HCT116 (cell line): ENCODE measurements at regions not wholly inside any gene's neighbourhood (a gene's known extent, or its start where the extent isn't known, plus 50 kb on each side); places are given as distances from the start of the nearest gene placed in this dataset.

Experiments
- ATAC-seq: fragments of 200-7000 bp; cut with Tn5 transposase; 2 replicates; pipeline ENCODE4 v1.9.1; 2020; ENCODE audit warnings: mild to moderate bottlenecking, moderate library complexity
- BruUV-seq: library from RNA; stranded (reverse); fragments of 400-500 nt; replicated peaks from 2 replicates; lab custom pipeline; 2021; lab: Mats Ljungman, UMichigan
- CTCF ChIA-PET: fragments of 300-600 bp; sonication (Branson Sonifier 250); formaldehyde crosslinking; loops from one replicate; lab custom pipeline; 2021; ENCODE audit warnings: antibody characterized with exemption; lab: Charles Lee
- POLR2A ChIA-PET: fragments of 300-600, 350-600 bp; sonication (Branson Sonifier 250); formaldehyde crosslinking; loops from one replicate; lab custom pipeline; 2021; ENCODE audit warnings: antibody characterized with exemption; lab: Charles Lee
- RAD21 ChIA-PET, 2 experiments: fragments of 300-600 bp; sonication (Branson Sonifier 250); formaldehyde crosslinking; loops; one replicate each; lab custom pipeline; 2023; ENCODE audit warnings: low total read pairs in 2 of 2; ENCODE audit not compliant: uncharacterized antibody in 2 of 2, unreplicated experiment in 2 of 2, low non-redundant PET in 1 of 2; lab: Charles Lee
- DNase-seq: peaks from one replicate; pipeline ENCODE4 v3.0.0-alpha.2; 2010; ENCODE audit warnings: low read depth, low spot score
- H2AFZ ChIP-seq: fragments of 200-600 bp; shearing (Covaris generic), sonication (generic); 2 replicates; pipeline ENCODE4 v1.6.1; 2017; ENCODE audit warnings: low read depth, mixed run types, mixed read lengths, antibody characterized with exemption, low read length; ENCODE audit not compliant: poor library complexity, severe bottlenecking
- H3K27ac ChIP-seq: 2 replicates; pipeline ENCODE4 v1.5.1; 2012; ENCODE audit warnings: low read depth, low read length
- H3K27me3 ChIP-seq: fragments of 200-600 bp; sonication (generic); 2 replicates; pipeline ENCODE4 v1.6.1; 2016; ENCODE audit warnings: mixed run types, low read length, mixed read lengths; ENCODE audit not compliant: insufficient read depth
- H3K36me3 ChIP-seq, 2 experiments: fragments of 200-500 bp in 1 of 2; fragments of 200-600 bp in 1 of 2; sonication (Bioruptor generic) in 1 of 2; sonication (generic) in 1 of 2; 2 replicates each; pipeline versions ENCODE4 v1.5.1 to v1.6.1; 2014 to 2016; ENCODE audit warnings: low read length in 2 of 2, inconsistent platforms in 1 of 2, mixed read lengths in 1 of 2, mixed run types in 1 of 2; ENCODE audit not compliant: insufficient read depth in 2 of 2, control insufficient read depth in 1 of 2
- H3K4me1 ChIP-seq, 2 experiments: fragments of 200-600 bp in 1 of 2; sonication (generic) in 1 of 2; 2 replicates each; pipeline versions ENCODE4 v1.5.1 to v1.6.1; 2012 to 2017; ENCODE audit warnings: low read length in 2 of 2, inconsistent platforms in 1 of 2, mild to moderate bottlenecking in 1 of 2, mixed read lengths in 1 of 2, mixed run types in 1 of 2, moderate library complexity in 1 of 2; ENCODE audit not compliant: insufficient read depth in 2 of 2, control insufficient read depth in 1 of 2
- H3K4me2 ChIP-seq: fragments of 200-600 bp; sonication (generic); 2 replicates; pipeline ENCODE4 v1.6.1; 2017; ENCODE audit warnings: mixed run types, low read length, mixed read lengths
- H3K4me3 ChIP-seq, 2 experiments: fragments of 200-600 bp in 1 of 2; sonication (generic) in 1 of 2; replicated peaks in 1 of 2; 2 replicates each; pipeline ENCODE4 v1.5.1; 2011 to 2016; ENCODE audit warnings: low read length in 2 of 2, control low read depth in 1 of 2, low read depth in 1 of 2, mild to moderate bottlenecking in 1 of 2, mixed read lengths in 1 of 2, mixed run types in 1 of 2
- H3K79me2 ChIP-seq: fragments of 200-600 bp; sonication (generic); 2 replicates; pipeline ENCODE4 v1.6.1; 2017; ENCODE audit warnings: mild to moderate bottlenecking, mixed run types, low read length, moderate library complexity, mixed read lengths; ENCODE audit not compliant: insufficient read depth
- H3K9ac ChIP-seq: fragments of 200-600 bp; sonication (generic); 2 replicates; pipeline ENCODE4 v1.6.1; 2016; ENCODE audit warnings: low read length, mixed read lengths
- H3K9me2 ChIP-seq: fragments of 200-600 bp; sonication (generic), shearing (Covaris generic); 2 replicates; pipeline ENCODE4 v1.6.1; 2017; ENCODE audit warnings: mixed run types, mild to moderate bottlenecking, moderate library complexity; ENCODE audit not compliant: insufficient read depth
- H3K9me3 ChIP-seq, 2 experiments: fragments of 200-500 bp in 1 of 2; fragments of 200-600 bp in 1 of 2; sonication (Bioruptor generic) in 1 of 2; sonication (generic) in 1 of 2; 2 replicates each; pipeline ENCODE4 v1.6.1; 2014 to 2017; ENCODE audit warnings: low read length in 2 of 2, mixed read lengths in 2 of 2, inconsistent platforms in 1 of 2, low read depth in 1 of 2, mild to moderate bottlenecking in 1 of 2, mixed run types in 1 of 2, moderate library complexity in 1 of 2; ENCODE audit not compliant: control insufficient read depth in 1 of 2, insufficient read depth in 1 of 2
- H4K20me1 ChIP-seq: fragments of 200-600 bp; sonication (generic), shearing (Covaris generic); 2 replicates; pipeline ENCODE4 v1.6.1; 2017; ENCODE audit warnings: mixed run types, mild to moderate bottlenecking, moderate library complexity; ENCODE audit not compliant: insufficient read depth
- ATF3 ChIP-seq: IDR thresholded peaks from 2 replicates; pipeline ENCODE4 v1.6.1; 2012
- CBX3 ChIP-seq: IDR thresholded peaks from 2 replicates; pipeline ENCODE4 v1.6.1; 2012; ENCODE audit warnings: low read depth
- CEBPB ChIP-seq: IDR thresholded peaks from 2 replicates; pipeline ENCODE4 v1.6.1; 2012; ENCODE audit warnings: low read depth
- ELF1 ChIP-seq: IDR thresholded peaks from 2 replicates; pipeline ENCODE4 v1.6.1; 2012; ENCODE audit warnings: low read depth, borderline replicate concordance
- FOSL1 ChIP-seq: IDR thresholded peaks from 2 replicates; pipeline ENCODE4 v1.6.1; 2012; ENCODE audit warnings: low read depth
- POLR2AphosphoS5 ChIP-seq: IDR thresholded peaks from 2 replicates; pipeline ENCODE4 v1.6.1; 2011; ENCODE audit warnings: mild to moderate bottlenecking, low read depth, low read length, moderate library complexity
- SRF ChIP-seq: IDR thresholded peaks from 2 replicates; pipeline ENCODE4 v1.6.1; 2012; ENCODE audit warnings: low read depth
- TCF7L2 ChIP-seq: IDR thresholded peaks from 2 replicates; pipeline ENCODE4 v1.7.0; 2011; ENCODE audit warnings: borderline replicate concordance, inconsistent platforms; ENCODE audit not compliant: insufficient read depth, insufficient read length; ENCODE audit errors: extremely low read depth
- ZFX ChIP-seq: fragments of 450-650 bp; IDR thresholded peaks from 2 replicates; pipeline ENCODE4 v1.6.1; 2017
- ZNF274 ChIP-seq: fragments of 200-500 bp; sonication (Bioruptor generic); IDR thresholded peaks from 2 replicates; pipeline ENCODE4 v1.6.1; 2014; ENCODE audit warnings: mild to moderate bottlenecking, low read depth, low read length, inconsistent platforms
- intact Hi-C: fragments of 100-400 bp; cut with micrococcal nuclease; formaldehyde crosslinking; loops from 2 replicates; pipeline ENCODE4 v1.10.0; 2022

- CTCF ChIA-PET: no interaction called here
Observed at GRCh38 chrX:125620715-125621587, 301.3 kb downstream of the TEX13C start.

GRCh38 chrX:125621588-125621927, 301.9 kb downstream of the TEX13C start:
- CTCF ChIA-PET: no interaction called here
- no TSS peak for BruUV-seq
- Histone ChIP-seq H3K4me3 (no peak overlapping the region), H3K9me2 (no peaks in the 10 kb centered on the region), H3K9ac (no peak overlapping the region), H3K4me1 (no peaks in the 10 kb centered on the region), H2AFZ (no peak overlapping the region), H3K4me2 (no peak overlapping the region), H4K20me1 (no peaks in the 10 kb centered on the region), H3K27me3 (no peaks in the 10 kb centered on the region), H3K79me2 (no peaks in the 10 kb centered on the region), H3K36me3 (no peaks in the 10 kb centered on the region), H3K9me3 (no peaks in the 10 kb centered on the region), H3K27ac (no peak overlapping the region)
- POLR2A ChIA-PET: no interaction called here
- intact Hi-C loops: no loop called here
- no peak for TF ChIP-seq ZFX
- RAD21 ChIA-PET: no interaction called here
- ATAC-seq: no peak
- no peak for DNase-seq

More at GRCh38 chrX:125620715-125621587, 301.3 kb downstream of the TEX13C start:
- Histone ChIP-seq H3K79me2 (no peaks in the 10 kb centered on the region), H2AFZ (no peak overlapping the region), H3K4me2 (no peak overlapping the region), H3K36me3 (no peaks in the 10 kb centered on the region), H3K4me1 (no peaks in the 10 kb centered on the region), H4K20me1 (no peaks in the 10 kb centered on the region), H3K9ac (no peak overlapping the region), H3K27me3 (no peaks in the 10 kb centered on the region), H3K27ac (no peak overlapping the region), H3K9me3 (no peaks in the 10 kb centered on the region), H3K4me3 (no peak overlapping the region), H3K9me2 (no peaks in the 10 kb centered on the region)
- no TSS peak for BruUV-seq
- RAD21 ChIA-PET: no interaction called here
- DNase-seq: no peak
- no peak for ATAC-seq
- intact Hi-C loops: no loop called here
- no peak for TF ChIP-seq ZNF274
- no peak for TF ChIP-seq CEBPB
- TF ChIP-seq CBX3: no peak
- TF ChIP-seq ATF3: no peak
- no peak for TF ChIP-seq ELF1
- no peak for TF ChIP-seq POLR2AphosphoS5
- TF ChIP-seq TCF7L2: no peak
- no peak for TF ChIP-seq FOSL1
- TF ChIP-seq SRF: no peak
- POLR2A ChIA-PET: no interaction called here
